ENCODE measurements at regions not wholly inside any gene's neighbourhood (a gene's known extent, or its start where the extent isn't known, plus 50 kb on each side); places are given as distances from the start of the nearest gene placed in this dataset.

DNA sequence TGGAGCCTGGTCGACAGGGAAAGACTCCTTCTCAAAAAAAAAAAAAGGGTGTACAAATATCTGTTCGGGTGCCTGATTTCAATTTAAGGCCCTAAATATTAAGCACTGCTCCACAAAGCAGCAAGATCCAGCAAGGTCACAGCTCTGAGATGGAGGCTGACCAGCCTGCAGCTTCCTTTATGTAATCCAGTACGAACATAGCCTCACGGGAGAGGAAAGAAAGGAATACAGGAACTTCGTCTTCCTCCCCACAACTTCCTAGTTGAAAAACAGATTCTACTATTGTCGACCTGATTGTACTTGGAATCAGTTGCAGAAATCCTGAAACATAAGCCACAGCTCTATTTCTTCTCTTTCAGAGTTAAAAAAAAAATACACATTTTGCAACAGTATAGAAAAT, 53.5 kb upstream of the TBC1D9 start:
- Histone ChIP-seq H3K27me3 (replicated peaks; ENCODE audit: control insufficient read depth, insufficient read depth, low read length) (no peaks in the 10 kb centered on the region), H3K4me3 (replicated peaks; ENCODE audit: low read depth, low read length) (no peak overlapping the region), H3K36me3 (ENCODE audit: control insufficient read depth, insufficient read depth, low read length) (no peaks in the 10 kb centered on the region)
- TF ChIP-seq, protein P1, sequence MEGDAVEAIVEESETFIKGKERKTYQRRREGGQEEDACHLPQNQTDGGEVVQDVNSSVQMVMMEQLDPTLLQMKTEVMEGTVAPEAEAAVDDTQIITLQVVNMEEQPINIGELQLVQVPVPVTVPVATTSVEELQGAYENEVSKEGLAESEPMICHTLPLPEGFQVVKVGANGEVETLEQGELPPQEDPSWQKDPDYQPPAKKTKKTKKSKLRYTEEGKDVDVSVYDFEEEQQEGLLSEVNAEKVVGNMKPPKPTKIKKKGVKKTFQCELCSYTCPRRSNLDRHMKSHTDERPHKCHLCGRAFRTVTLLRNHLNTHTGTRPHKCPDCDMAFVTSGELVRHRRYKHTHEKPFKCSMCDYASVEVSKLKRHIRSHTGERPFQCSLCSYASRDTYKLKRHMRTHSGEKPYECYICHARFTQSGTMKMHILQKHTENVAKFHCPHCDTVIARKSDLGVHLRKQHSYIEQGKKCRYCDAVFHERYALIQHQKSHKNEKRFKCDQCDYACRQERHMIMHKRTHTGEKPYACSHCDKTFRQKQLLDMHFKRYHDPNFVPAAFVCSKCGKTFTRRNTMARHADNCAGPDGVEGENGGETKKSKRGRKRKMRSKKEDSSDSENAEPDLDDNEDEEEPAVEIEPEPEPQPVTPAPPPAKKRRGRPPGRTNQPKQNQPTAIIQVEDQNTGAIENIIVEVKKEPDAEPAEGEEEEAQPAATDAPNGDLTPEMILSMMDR (IDR thresholded peaks at IDR 0.05; ENCODE audit: insufficient read depth, low read length, poor library complexity, severe bottlenecking), result no peak
- DNase-seq (ENCODE audit: extremely low read depth, insufficient read length), result no peak

DNA sequence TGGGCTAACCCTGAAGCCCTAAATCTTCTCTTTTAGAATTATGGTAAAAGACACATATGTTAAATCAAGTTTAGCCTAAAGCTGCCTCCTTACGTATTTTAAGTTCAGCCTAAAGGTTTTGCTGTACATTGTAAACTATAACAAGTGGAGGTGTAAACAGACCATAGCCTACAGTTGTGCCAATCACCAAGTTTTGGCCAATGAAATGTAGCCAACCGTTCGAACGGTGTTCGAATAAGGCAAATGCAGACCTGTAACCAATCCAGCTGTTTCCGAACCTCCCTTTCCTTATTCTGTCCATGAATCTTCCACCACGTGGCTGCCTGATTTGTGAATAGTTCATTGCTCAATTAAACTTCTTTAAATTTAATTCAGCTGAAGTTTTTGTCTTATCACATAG, 52.1 kb upstream of the TBC1D9 start:
- TF ChIP-seq, protein P1 (IDR thresholded peaks at IDR 0.05; ENCODE audit: insufficient read depth, low read length, poor library complexity, severe bottlenecking), result no peak
- no peaks in the 10 kb centered on the region for H3K36me3 ChIP-seq (ENCODE audit: control insufficient read depth, insufficient read depth, low read length)
- no peak for DNase-seq (ENCODE audit: extremely low read depth, insufficient read length)
- H3K4me3 ChIP-seq (replicated peaks; ENCODE audit: low read depth, low read length), result no peak overlapping the region
- H3K27me3 ChIP-seq (replicated peaks; ENCODE audit: control insufficient read depth, insufficient read depth, low read length), result no peaks in the 10 kb centered on the region

DNA sequence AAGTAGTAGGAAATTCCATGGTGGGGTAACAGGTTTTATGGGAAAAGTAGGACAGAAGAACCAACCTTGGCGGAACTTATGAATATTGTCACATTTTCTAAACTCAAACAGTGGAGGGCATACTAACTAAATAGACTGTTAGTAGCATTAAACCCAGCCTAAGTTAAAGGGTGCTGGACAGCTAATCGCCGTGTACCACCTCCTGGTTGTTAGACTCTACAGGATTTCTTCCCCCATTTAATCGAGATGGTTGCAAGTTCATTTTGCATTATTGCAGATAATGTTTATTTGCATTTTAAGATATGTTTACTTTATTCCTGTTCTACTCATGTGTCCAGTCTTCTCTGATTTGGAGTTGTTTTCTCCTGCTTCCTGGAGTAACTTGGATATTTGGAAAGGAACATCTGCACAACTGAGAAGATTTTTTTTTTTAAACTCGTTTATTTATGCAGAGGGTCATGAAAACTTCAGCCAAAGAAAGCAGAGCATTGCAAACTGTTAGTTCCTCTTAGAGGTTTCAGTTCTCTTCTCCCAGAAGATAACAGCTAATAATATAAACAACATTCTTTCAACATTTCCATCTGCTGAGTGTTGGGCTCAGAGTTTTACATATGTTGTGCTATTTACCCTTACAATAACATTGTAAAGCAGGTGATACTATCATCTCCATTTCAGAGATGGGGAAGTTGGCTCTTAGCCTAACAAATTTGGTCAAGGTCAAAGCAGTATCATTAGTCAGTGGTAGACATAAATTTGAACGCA, 51.5 kb upstream of the TBC1D9 start:
- H3K4me3 ChIP-seq (replicated peaks; ENCODE audit: low read depth, low read length), result no peak overlapping the region
- no peaks in the 10 kb centered on the region for H3K27me3 ChIP-seq (replicated peaks; ENCODE audit: control insufficient read depth, insufficient read depth, low read length)
- no peaks in the 10 kb centered on the region for H3K36me3 ChIP-seq (ENCODE audit: control insufficient read depth, insufficient read depth, low read length)
- TF ChIP-seq, protein P1 (IDR thresholded peaks at IDR 0.05; ENCODE audit: insufficient read depth, low read length, poor library complexity, severe bottlenecking), result no peak
- peak; percentile 70 for DNase-seq (ENCODE audit: extremely low read depth, insufficient read length)

DNA sequence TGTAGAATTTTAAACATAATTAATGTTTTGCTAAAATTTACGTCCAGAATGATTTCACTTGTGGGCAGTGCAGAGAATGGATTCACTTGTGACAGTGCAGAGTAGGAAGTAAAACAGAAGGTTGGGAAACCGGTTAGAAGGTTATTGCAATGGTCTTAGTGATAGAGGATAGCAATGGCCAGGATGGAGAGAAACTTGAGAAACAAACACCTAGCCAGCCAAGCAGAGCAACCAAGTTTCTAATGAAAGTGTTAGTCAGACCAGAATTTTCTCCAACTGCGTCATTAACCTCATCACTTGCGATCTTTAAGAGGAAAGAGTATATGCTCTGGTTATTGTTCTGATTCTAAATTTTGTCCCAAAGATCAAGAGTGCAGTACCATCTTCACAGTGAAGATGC, 50.0 kb upstream of the TBC1D9 start:
- TF ChIP-seq, protein P1 (IDR thresholded peaks at IDR 0.05; ENCODE audit: insufficient read depth, low read length, poor library complexity, severe bottlenecking), result no peak
- Histone ChIP-seq H3K27me3 (replicated peaks; ENCODE audit: control insufficient read depth, insufficient read depth, low read length) (no peaks in the 10 kb centered on the region), H3K36me3 (ENCODE audit: control insufficient read depth, insufficient read depth, low read length) (no peaks in the 10 kb centered on the region), H3K4me3 (replicated peaks; ENCODE audit: low read depth, low read length) (no peak overlapping the region)
- peak; percentile 66 for DNase-seq (ENCODE audit: extremely low read depth, insufficient read length)

Data from GM06990 (cell line).